GM21381 (cell line): ENCODE measurements at regions not wholly inside any gene's neighbourhood (a gene's known extent, or its start where the extent isn't known, plus 50 kb on each side); places are given as distances from the start of the nearest gene placed in this dataset.
"Not testable (repeated sequence)": the region's sequence is repeated elsewhere in the genome, so short reads cannot be mapped to it uniquely, and the experiment has no call there.

Experiments used
- ATAC-seq: cut with Tn5 transposase; IDR thresholded peaks from one replicate; pipeline ENCODE4 v1.9.1; 2021; ENCODE audit warnings: mild to moderate bottlenecking, moderate library complexity; ENCODE audit not compliant: unreplicated experiment

DNA sequence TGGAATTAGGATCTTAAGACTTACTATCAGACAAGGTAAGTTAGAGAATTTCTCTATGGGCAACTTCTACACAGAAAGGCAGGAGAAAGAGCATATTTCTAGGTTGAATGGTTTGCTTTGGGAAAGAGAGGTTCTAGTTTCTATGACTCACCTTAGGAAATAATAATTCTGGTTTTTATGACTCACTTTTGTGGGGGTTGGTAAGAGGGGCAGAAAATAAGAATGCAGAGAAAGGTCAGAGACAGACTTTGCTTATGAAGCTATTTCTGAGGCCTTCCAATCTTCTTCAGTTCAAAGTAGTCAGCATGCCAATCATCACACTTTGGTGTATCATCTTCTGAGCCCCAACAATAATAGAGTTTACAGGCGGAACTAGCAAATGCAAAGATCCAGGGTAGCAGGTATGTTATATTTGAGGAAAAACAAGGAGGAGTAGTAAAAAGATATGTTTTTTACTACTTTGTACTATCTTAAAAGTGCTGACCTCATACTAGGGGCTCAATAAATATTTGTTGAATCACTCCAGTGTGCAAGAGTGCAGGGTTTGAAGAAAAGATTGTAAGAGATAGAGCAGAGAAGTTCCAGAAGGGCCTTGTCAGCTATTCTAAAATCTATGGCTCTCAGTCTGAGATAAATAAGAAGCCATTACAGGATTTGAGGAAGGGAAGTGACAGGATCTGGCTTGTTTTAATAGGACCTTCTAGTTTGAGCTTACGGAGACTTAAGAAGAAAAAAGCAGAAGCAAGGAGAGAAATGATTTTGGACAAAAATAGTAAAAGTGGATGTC, 56.7 kb upstream of the LRFN5 start:
- no peak for ATAC-seq

- ATAC-seq = no peak
Measured at GRCh38 chr14:41549282-41549681, 57.4 kb upstream of the LRFN5 start.

- ATAC-seq = no peak
Measured at GRCh38 chr14:41548666-41549065, 58.0 kb upstream of the LRFN5 start.

DNA sequence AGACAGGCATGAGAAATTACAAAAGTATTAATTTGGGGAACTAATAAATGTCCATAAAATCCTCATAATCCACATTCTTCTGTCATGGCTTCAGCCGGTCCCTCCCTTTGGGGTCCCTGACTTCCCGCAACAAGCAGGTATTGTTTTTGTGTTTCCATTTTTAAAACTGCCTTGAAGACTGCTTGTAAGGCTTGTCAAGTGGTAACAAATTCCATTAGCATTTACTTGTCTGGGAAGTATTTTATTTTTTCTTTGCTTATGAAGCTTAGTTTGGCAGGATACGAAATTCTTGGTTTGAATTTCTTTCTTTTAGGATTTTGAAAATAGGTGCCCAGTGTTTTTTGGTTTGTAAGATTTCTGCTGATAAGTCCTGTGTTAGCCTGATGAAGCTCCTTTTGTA, 65.3 kb upstream of the LRFN5 start:
- ATAC-seq = no peak

DNA sequence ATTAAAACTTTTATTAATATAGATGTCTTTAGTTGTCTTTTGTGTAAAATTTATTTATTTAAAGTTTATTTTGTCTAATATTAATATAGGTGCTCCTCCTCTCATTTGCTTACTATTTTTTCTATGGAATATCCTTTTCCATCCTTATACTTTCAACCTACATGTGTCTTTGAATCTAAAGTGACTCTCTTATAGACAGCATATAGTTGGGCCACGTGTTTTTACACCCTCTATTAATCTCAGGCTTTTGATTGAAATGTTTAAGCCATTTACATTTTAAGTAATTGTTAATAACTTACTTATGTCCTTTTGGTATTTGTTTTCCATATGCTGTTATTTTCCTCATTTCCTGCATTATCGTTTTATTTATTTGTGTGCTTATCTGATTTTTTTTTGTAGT, 74.4 kb upstream of the LRFN5 start:
- ATAC-seq = no peak

DNA sequence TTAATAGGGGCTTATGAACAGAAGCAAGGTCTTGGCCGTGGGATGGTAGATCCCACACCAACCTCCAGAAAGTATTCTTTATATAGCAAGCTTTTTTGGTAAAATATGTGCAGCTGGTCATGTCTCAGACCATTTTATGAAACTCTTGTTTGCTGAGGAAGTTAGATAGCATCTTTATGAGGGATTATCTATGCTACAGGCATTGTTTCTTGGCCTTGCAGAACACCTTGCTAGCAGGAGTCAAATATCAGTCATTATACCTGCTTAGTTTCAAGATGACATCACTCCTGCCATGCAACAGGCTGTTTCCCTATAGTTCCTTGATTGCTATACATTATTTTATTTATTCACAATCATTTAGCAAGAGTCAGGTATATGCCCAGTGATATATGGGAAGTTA, 84.8 kb upstream of the LRFN5 start:
- no peak for ATAC-seq

DNA sequence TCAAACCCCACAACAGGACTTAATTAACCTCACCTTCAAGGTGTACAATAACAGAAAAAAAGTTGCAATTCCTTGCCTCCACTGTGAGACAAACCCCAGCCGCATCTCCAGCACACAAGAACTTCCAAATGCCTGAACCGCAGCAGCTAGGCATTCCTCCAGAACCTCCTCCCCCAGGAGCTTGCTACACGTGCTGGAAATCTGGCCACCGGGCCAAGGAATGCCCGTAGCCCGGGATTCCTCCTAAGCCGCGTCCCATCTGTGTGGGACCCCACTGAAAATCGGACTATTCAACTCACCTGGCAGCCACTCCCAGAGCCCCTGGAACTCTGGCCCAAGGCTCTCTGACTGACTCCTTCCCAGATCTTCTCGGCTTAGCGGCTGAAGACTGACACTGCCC, 88.6 kb upstream of the LRFN5 start:
- not testable (repeated sequence) for ATAC-seq

- no peak for ATAC-seq
Measured at GRCh38 chr14:41506552-41506951, 100.1 kb upstream of the LRFN5 start.

DNA sequence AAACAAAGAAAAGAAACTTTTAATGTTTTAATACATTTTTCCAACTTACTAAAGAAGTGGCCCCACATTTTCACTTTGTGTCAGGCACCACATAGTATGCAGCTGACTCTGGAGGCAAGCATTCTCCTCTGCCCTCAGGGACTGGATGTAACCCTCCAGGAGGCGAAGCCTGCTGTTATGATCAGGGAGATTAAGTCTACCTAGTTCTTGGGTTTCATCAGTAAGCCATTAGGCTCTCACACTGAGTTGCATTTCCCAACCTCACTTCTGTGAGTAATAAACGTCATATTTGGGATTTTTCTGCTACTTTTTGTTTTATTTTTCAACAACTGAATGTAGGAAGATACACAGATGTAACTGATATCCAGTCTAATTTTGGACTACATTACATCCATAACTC, 101.2 kb upstream of the LRFN5 start:
- no peak for ATAC-seq

DNA sequence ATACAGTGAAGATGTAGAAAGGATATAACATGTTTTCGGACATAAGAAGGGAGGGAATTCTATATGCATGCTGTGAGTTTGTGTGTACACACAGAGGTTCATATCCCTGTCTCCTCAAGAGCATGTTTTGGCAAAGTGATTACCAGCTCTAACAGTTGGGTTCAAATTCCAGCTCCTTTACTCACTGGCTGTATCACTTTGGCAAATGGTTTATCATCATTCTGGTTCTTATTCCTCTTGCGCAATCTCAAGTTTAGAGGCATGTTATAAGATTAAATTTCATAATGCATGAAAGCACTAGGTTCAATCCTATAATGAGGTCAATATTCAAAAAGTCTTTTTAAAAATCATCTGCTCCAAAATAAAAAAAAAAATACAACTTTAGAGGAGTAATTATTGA, 107.7 kb upstream of the LRFN5 start:
- no peak for ATAC-seq

- ATAC-seq = no peak
Measured at GRCh38 chr14:41490323-41490722, 116.4 kb upstream of the LRFN5 start.

GRCh38 chr14:41489315-41489972, 117.2 kb upstream of the LRFN5 start:
- no peak for ATAC-seq

- ATAC-seq = no peak
Measured at GRCh38 chr14:41488401-41488800, 118.3 kb upstream of the LRFN5 start.

GRCh38 chr14:41482861-41483260, 123.8 kb upstream of the LRFN5 start:
- no peak for ATAC-seq

GRCh38 chr14:41476526-41476925, 130.2 kb upstream of the LRFN5 start:
- ATAC-seq = no peak

GRCh38 chr14:41461380-41461779, 145.3 kb upstream of the LRFN5 start:
- no peak for ATAC-seq

DNA sequence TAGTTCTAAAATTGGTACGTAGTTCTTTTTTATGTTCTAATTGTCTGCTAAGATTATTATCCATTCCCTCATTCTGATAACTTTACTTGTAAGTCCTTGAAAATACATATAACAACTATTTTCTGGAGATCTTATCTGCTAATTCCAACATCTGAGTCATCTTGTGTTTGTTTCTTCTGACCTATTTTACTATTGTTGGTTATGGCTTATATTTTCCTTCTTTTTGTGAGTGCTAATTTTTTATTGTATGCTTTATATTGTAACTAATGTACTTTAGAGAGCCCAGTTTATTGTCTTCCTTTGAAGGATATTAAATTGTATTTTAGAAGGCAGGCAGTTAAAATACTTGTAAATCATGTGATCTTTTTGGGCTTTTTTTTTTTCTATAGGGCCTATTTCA, 149.3 kb upstream of the LRFN5 start:
- no peak for ATAC-seq

- no peak for ATAC-seq
Measured at GRCh38 chr14:41449066-41449465, 157.6 kb upstream of the LRFN5 start.

GRCh38 chr14:41446008-41446407, 160.7 kb upstream of the LRFN5 start:
- no peak for ATAC-seq

GRCh38 chr14:41423503-41423902, 183.2 kb upstream of the LRFN5 start:
- ATAC-seq = no peak

- ATAC-seq = not testable (repeated sequence)
Measured at GRCh38 chr14:41421308-41421707, 185.4 kb upstream of the LRFN5 start.

DNA sequence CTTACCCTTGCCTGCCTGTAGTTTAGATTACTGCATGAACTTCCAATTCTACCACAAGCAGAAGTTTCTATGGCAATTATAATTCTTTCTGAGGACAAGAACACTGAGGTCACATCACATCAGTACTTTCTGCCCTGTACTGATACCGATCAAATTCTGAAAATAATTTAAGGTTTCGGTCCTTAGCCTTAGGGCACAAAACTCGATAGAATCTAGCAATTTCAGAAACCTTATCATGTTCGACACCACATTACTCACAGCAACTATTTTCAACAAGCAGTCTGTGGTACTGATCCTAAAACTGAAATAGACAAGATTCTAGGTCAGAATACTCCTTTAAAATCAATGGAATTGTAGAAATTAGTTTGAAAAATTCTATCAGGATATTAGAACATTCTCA, 187.0 kb upstream of the LRFN5 start:
- ATAC-seq = no peak

DNA sequence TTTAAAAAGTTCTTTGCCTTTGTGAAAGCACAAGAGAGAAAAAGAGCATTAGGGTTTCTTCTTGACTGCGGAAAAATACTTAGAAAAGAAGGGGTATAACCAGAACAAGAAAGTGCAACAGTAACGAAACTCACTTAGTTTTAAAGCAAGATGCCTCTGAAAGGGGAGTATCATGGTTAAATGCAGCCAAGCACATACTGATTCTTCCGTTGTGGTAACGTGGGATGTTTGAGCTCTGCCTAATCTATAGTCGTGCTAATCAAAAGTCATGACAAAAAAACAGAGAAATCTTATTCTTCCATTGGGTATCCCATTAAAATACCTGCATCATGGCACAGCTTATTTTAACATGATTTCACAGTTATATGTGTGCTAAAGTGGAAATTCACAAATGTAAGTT, 187.8 kb upstream of the LRFN5 start:
- no peak for ATAC-seq
